Epithelial cell of proximal tubule (primary cell): ENCODE measurements at regions not wholly inside any gene's neighbourhood (a gene's known extent, or its start where the extent isn't known, plus 50 kb on each side); places are given as distances from the start of the nearest gene placed in this dataset.
"Not testable (repeated sequence)": the region's sequence is repeated elsewhere in the genome, so short reads cannot be mapped to it uniquely, and the experiment has no call there.

ENCODE experiments used
- DNase-seq: peaks from one replicate; pipeline ENCODE4 v3.0.0-alpha.2; 2011; ENCODE audit warnings: low read depth
- H3K4me3 ChIP-seq: 2 replicates; pipeline ENCODE4 v1.5.1; 2011; ENCODE audit warnings: low read depth, mild to moderate bottlenecking, low read length
- CTCF ChIP-seq: conservative IDR thresholded peaks from 2 replicates; pipeline ENCODE4 v1.5.1; 2012; ENCODE audit warnings: low read depth, mild to moderate bottlenecking, low read length

DNA sequence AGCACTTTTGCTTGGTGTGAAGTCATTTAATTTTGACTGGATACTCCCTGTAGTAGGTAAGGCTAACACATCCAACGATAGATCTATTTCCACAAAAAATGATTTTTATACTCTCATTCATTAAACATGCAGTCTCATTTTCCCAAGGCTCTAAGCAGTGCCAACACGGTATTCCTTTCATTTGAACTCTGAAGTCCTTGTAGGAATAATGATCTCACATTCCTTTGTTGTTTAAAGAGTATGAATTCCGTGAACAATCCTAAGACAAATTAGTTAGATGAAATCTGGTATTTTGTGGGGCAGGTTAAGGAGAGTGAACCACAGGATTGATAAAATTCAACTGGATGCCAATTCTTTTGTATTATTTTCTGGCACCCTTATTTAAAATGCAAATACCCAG is 66.6 kb downstream of the LACC1 start:
- H3K4me3 ChIP-seq, result no peak overlapping the region
- DNase-seq, result no peak
- TF ChIP-seq CTCF, result no peak

GRCh38 chr13:43947897-43948458 is 68.3 kb downstream of the LACC1 start:
- TF ChIP-seq CTCF, result no peak
- H3K4me3 ChIP-seq, result no peak overlapping the region
- no peak for DNase-seq

DNA sequence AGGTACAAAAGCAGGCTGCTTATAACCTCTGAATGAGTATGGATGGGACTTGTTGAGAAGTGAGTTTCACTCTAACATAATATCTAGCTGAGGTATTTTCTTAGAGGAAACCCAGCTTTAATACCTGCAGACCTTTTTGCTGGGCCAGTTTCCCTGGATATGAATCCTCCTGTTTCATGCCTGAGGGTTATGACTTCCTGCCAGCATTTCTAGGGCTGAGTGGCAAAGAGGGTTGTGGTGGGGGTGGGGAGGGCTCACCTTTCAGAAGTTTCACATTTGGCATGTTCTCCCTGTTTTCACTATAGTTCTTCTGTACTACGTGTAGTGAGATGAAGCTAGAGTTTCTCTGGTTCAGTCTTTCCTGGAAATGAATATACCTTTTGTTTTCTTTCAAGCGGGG is 73.7 kb downstream of the LACC1 start:
- no peak for TF ChIP-seq CTCF
- no peak for DNase-seq
- H3K4me3 ChIP-seq, result no peak overlapping the region

DNA sequence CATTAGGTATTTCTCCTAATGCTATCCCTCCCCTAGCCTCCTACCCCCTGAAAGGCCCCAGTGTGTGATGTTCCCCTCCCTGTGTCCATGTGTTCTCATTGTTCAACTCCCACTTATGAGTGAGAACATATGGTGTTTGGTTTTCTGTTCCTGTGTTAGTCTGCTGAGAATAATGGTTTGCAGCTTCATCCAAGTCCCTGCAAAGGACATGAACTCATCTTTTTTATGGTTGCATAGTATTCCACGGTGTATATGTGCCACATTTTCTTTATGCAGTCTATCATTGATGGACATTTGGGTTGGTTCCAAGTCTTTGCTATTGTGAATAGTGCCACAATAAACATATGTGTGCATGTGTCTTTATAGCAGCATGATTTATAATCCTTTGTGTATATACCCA is 77.3 kb downstream of the LACC1 start:
- not testable (repeated sequence) for DNase-seq, H3K4me3 ChIP-seq

DNA sequence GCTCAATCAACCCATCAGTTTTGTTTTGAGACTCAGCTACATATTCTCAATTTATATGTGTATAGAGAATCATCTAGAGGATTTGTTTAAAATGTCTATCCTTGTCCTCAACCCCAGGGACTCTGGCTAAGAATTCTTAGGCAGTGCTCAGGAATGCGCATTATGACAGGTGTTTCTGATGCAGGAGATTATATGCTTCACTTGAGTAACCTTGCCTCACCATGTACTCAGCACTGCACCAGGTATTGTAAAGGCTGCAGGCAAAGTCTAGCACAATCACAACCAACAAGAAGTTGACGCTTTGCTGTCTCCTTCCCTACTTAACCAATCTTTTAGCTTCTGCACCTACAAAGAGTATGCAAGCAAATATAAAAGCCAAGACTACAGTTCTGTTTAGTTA is 79.6 kb downstream of the LACC1 start:
- DNase-seq, result no peak
- TF ChIP-seq CTCF, result no peak
- H3K4me3 ChIP-seq, result no peak overlapping the region

DNA sequence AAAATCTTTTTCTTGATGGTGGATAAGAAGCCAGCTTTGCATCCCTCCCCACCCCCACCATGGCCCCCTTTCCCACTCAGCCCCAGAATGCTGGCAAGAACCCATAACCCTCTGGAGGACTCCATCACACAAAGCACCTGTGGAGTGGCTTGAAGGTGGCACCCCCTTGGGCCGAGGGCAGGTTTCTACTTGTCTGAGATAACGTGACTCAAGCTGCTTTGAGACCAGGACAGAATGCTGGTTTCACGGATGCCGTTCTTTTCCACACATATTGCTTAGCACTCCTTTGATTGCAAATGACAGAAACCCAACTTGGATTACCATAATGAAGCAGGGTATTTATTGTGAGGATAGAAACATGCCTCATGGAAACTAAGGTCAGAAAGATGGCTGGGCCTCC is 82.2 kb downstream of the LACC1 start:
- H3K4me3 ChIP-seq, result no peak overlapping the region
- no peak for TF ChIP-seq CTCF
- DNase-seq, result no peak

DNA sequence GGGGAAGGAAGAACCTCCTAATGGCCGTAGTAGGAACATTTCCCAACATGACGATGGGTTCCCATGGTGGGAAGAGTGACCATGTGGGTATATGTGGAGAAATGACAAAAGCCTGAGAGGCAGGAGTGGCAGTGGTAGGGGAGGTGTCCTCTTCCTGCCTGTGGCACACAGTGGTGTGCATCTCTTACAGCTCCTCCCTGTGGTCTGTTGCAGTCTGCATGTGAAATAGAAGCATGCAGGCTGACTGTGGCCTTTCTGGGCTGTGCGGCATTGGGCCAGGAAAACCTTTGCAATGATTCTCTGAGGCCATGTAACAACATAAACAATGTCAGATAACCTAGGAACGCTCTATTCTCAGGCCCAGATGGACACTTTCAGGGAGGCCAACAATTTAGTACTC is 84.0 kb downstream of the LACC1 start:
- DNase-seq, result no peak
- TF ChIP-seq CTCF, result peak; percentile 42
- no peak overlapping the region for H3K4me3 ChIP-seq
